ENCODE measurements at regions not wholly inside any gene's neighbourhood (a gene's known extent, or its start where the extent isn't known, plus 50 kb on each side); places are given as distances from the start of the nearest gene placed in this dataset.
A peak's percentile ranks its signal among the peaks of the same experiment; 100 is the strongest.

GRCh38 chr1:218108034-218108433 is 177.1 kb upstream of the RRP15 start:
- Histone ChIP-seq H3K4me3 (no peak overlapping the region), H3K27ac (no peak overlapping the region)

- Histone ChIP-seq H3K27ac (no peak overlapping the region), H3K4me3 (no peak overlapping the region)
These were observed 172.2 kb upstream of the RRP15 start for GRCh38 chr1:218112862-218113261.

GRCh38 chr1:218123968-218124367 is 161.1 kb upstream of the RRP15 start:
- Histone ChIP-seq H3K27ac (no peak overlapping the region), H3K4me3 (no peak overlapping the region)

DNA sequence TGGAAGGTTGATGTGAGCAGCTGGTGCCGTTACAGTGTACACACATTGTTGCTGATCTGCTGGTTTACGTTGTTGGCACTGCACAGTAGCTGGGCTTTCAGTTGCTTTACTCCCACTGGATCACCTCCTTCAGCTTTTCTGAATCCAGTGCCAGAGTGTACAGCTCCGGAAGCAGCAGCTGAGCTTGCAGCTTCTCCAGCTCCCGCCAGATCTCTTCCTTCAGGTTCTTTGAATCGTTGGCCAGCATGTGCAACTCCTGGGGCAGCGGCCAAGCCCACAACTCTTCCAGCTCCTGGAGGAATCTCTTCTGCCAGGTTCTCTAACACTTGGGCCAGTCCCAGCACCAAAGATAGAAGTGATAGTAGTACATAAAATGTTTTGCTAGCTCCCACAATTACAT is 149.7 kb upstream of the RRP15 start:
- H3K27ac ChIP-seq, result no peak overlapping the region
- no peak overlapping the region for H3K4me3 ChIP-seq

DNA sequence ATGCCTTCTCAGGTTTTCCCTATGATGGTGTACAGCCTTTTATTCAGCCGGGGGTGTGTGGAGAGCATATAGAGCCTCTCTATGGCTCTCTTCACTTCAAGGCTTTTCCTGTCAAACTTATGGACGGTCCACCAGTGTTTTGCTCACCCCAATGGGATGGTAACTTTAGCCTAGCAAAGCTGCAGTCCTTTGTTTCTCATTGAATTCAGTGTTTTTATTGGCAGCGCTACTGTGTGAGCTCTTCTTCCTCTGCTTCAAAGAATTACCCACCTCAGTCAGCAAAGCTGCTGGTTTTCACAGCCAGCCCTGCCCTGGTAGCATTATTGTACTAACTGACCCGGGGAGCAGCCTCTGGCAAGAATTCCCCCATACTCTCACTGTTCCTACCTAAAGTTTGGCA is 145.3 kb upstream of the RRP15 start:
- H3K27ac ChIP-seq, result no peak overlapping the region
- H3K4me3 ChIP-seq, result no peak overlapping the region

DNA sequence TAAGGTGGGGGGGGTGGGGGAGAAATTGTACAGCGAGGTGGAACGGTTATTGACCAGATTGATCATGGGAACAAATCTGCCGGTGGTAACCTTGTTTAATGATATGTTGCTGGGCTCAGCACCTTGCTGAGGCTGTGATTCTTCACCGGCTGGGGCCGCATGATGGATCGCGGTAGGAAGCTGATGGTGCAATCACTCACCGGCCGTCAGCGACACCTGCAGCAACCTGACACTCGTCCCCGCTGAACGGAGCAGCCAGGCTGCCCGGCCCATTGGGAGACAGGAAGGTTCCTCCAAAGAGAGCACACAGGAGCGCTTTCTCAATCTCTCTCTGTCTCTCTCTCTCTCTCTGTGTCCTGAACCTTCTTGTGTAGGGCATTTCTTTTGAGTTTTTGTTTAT is 128.5 kb upstream of the RRP15 start:
- Histone ChIP-seq H3K4me3 (no peak overlapping the region), H3K27ac (no peak overlapping the region)

DNA sequence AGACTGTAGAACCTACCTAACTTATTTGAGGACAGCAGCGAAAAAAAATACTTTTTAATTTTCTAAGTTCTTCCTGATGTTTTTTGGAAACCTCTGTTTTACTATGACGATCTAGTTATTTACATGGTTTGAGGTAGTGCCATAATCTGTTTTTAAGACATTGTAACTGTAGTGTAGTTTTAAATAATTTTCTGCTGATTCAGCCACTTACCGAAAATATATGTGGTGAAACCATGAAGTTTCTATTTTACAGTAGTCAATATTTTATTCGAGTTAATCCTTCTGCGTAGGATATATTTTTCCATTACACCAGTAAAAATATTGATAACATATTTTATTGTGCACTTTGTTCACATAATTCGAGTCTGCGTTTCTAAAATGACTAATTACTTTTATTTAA is 121.7 kb upstream of the RRP15 start:
- Histone ChIP-seq H3K27ac (no peak overlapping the region), H3K4me3 (no peak overlapping the region)

GRCh38 chr1:218164111-218164929 is 120.8 kb upstream of the RRP15 start:
- no peak overlapping the region for H3K27ac ChIP-seq
- peak overlapping the region; percentile 21 to 47 (median 22) for H3K4me3 ChIP-seq

DNA sequence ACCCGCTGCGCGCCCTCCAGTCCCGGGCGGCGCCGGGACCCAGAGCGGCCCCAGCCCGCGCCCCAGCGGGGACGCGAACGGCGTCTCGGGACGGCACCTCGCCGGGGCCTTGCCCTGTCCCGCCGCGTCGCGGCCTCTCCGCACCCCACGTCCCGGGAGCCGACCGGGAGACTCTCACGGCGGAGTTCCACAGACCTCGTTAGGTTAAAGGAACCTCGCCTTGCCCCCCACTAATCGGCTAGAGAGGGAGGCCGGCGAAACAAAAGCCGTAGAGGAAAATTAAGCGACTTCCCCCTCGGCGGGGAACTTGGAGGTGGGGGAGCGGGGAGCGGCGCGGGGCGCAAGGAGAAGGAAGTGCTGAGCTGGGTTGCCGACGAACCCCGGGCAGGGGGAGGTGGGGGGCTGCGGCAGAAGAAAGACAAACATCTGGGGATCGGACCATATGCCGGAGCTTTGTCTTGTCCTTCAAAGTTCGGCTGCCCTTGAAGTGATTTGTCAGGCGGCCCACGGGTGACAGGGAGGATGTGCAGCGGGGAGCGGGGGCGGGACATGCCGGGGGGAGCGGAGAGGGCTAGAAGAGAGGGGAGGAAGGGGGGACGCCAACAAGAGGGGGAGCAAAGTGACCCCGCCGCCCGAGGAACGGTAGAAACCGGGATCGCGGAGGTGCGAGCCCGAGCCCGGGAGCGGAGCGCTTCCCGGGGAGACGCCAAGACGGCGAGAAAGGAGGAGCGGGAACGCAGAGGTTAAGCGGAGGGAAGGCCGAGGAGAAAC is 120.0 kb upstream of the RRP15 start:
- no peak overlapping the region for H3K27ac ChIP-seq
- H3K4me3 ChIP-seq, result peak overlapping the region; percentile 21 to 47 (median 22)

DNA sequence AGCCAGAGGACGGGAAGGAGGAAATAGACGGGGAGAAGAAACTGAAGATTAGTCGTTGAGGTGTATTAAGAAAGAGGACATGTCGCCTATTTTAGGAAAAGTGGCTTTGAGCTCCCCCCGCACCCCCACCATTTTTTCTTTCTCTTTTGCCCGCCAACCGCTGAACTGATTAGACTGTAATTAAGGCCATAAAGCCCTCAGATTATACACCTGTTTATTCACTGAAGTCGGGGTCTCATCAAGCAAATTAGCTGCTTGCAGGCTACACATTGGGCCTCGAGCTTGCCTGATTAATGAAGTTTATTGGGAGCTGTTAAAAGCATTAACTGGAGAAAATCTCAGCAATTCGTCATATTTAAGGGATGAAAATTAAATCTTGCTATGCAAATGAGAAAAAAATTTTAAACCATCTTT is 119.4 kb upstream of the RRP15 start:
- H3K27ac ChIP-seq, result no peak overlapping the region
- peak overlapping the region; percentile 21 to 47 (median 22) for H3K4me3 ChIP-seq

- Histone ChIP-seq H3K4me3 (no peak overlapping the region), H3K27ac (no peak overlapping the region)
These were observed 118.7 kb upstream of the RRP15 start for GRCh38 chr1:218166268-218166945.

GRCh38 chr1:218171302-218171893 is 113.7 kb upstream of the RRP15 start:
- Histone ChIP-seq H3K4me3 (no peak overlapping the region), H3K27ac (no peak overlapping the region)

DNA sequence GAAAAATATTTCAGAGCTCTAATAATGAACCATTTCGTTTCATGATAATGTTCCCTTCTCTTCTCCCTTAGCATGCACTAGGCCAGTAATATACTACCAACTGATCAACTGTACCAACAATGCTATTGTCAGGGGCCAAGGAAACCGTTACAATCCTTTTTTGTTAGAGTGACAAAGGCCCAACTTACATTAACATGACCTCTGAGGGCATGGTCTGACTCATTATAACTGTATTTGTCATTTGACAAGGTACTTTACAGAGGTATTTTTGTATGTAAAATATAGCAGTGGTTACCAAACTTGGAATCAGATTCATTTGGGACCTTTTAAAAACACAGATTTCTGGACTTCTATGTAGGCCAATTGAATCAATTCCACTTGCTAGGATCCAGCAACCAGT is 102.6 kb upstream of the RRP15 start:
- no peak overlapping the region for H3K27ac ChIP-seq
- H3K4me3 ChIP-seq, result no peak overlapping the region

- no peak overlapping the region for H3K4me3 ChIP-seq
- no peak overlapping the region for H3K27ac ChIP-seq
These were observed 84.1 kb upstream of the RRP15 start for GRCh38 chr1:218200979-218201378.

DNA sequence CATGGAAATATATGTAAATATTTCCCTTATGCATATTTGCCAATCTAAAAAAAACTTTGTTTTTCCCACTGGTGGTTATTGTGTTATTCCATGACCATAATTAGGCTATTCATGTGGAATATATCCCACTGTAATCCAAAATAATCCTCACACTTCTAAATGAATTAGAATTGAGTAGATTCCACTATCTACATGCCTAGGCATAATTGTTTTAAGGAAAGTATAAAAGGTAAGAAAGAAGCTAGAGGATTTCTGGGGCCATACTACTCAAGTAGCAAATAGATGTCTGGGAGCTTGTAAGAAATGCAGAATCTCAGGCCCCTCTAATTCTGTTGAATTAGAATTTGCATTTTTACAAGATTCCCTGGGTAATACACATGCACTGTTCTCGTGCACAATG is 83.5 kb upstream of the RRP15 start:
- no peak overlapping the region for H3K27ac ChIP-seq
- no peak overlapping the region for H3K4me3 ChIP-seq

DNA sequence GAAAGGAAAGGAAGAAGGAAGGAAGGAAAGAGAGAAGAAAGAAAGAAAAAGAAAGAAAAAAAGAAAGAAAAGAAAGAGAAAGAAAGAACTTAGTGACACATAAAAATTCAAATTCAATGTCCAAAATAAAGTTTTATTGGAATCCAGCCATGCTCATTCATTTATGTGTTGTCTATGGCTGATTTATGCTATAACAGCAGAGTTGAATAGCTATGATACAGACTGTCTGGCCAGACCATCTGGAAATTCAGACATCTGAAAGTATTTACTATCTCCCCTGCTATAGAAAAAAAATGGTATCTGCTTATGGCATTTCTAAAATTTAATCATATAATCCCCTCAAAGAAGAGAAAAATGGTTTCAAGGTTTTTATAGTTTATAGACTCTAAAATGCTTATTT is 79.4 kb upstream of the RRP15 start:
- Histone ChIP-seq H3K4me3 (no peak overlapping the region), H3K27ac (no peak overlapping the region)

DNA sequence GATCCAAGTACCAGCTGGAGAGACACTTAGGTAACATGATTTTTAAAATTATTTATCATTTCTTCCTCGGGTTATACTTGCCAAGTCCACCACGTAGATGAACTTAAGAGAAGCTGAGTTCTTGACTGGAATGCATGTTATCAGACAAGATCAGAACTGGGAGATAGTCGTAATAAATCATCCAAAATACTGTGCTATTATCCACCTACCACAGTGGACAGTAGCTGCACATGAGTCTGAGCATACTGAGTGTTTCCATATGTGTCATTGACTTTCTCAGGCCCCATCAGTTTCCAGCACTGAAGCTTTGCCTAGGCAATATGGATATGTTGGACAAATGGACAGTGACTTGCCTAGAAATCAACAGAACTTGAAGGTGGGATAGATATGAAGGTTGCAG is 77.9 kb upstream of the RRP15 start:
- no peak overlapping the region for H3K27ac ChIP-seq
- H3K4me3 ChIP-seq, result no peak overlapping the region

- no peak overlapping the region for H3K4me3 ChIP-seq
- H3K27ac ChIP-seq, result no peak overlapping the region
These were observed 75.7 kb upstream of the RRP15 start for GRCh38 chr1:218209351-218209861.

GRCh38 chr1:218211241-218211640 is 73.9 kb upstream of the RRP15 start:
- Histone ChIP-seq H3K27ac (no peak overlapping the region), H3K4me3 (no peak overlapping the region)

DNA sequence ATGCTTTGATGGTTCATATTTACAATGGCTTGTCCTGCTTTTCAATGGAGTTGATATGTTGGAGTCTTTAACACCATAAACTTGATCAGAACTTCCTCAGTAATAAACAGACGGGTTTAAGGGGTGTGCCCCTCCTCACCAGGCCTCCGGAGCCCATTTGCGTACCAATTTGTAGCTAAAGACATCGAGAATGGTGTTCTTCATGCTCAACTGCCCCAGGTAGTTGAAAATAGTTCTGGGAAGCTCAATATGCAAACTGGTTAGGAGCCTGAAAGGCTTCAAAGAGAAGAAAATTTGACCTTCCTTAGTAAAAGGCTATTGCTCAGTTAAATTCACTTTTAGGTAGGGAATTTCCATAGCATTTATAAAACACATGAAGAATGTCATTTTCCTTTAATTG is 68.1 kb upstream of the RRP15 start:
- Histone ChIP-seq H3K4me3 (no peak overlapping the region), H3K27ac (no peak overlapping the region)

Measured in skin epidermis (tissue), 12 donors.